Suprapubic skin (tissue), 3 donors: ENCODE measurements at regions not wholly inside any gene's neighbourhood (a gene's known extent, or its start where the extent isn't known, plus 50 kb on each side); places are given as distances from the start of the nearest gene placed in this dataset.

Experiments
- CTCF ChIP-seq, 2 donors: fragments of 200-600 bp in 1 of 2; fragments of 450-650 bp in 1 of 2; sonication (generic) in 1 of 2; IDR thresholded peaks; one replicate each; pipeline ENCODE4 v1.5.1; 2016 to 2019; ENCODE audit warnings: antibody characterized with exemption in 2 of 2, mild to moderate bottlenecking in 1 of 2, moderate library complexity in 1 of 2
- POLR2A ChIP-seq, 2 donors: fragments of 450-650 bp; IDR thresholded peaks; one replicate each; pipeline ENCODE4 v1.6.1; 2017; ENCODE audit warnings: antibody characterized with exemption in 2 of 2, mild to moderate bottlenecking in 2 of 2, moderate library complexity in 2 of 2

GRCh38 chr14:104444159-104445030, 135.2 kb upstream of the C14orf180 start:
- TF ChIP-seq POLR2A (IDR thresholded peaks at IDR 0.05) (no peak), CTCF (IDR thresholded peaks at IDR 0.05) (no peak)
